Hematopoietic multipotent progenitor cell treated with erythropoietin and hydrocortisone succinate and interleukin-3 and kit ligand, for 15 days (in vitro differentiated cells): ENCODE measurements at regions not wholly inside any gene's neighbourhood (a gene's known extent, or its start where the extent isn't known, plus 50 kb on each side); places are given as distances from the start of the nearest gene placed in this dataset.

Source experiments
- DNase-seq: peaks from one replicate; pipeline ENCODE4 v3.0.0-alpha.2; 2015; ENCODE audit warnings: low spot score

DNA sequence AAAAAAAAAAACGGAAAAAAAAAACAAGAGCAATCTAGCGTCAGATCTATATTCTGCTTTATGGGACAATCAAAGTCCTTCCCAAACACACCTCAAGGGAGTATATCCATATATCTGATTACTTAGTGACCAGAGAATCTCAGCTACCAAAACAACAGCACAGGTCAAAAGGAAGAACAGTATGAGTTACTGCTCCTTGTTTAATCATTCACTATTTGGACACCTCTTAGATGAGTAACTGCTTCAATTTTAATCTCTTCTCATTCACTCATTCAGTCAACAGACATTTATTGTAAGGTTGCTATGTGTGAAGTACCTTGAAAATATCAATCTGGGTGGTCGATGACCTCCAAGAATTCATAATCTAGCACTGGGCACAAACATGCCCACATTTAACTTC is 193.2 kb downstream of the IRS2 start:
- DNase-seq, result no peak

DNA sequence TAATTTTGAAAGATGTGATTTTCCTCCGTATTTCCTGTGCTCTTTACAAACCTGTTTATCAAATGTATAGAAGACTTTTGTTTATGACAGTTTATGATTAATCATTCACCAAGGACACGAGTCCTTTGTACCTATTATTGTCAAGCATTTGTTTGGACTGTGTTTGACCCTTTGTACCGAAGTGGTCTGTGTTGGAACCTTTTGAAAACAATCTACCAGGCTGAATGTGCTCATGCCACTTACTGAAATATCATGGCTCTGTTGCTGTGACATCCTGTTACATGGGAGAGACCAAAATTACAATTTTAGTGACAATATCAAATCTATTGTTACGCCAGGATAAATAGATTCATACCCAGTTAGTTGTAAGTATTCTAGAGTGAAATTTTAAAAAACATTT is 193.6 kb downstream of the IRS2 start:
- no peak for DNase-seq

DNA sequence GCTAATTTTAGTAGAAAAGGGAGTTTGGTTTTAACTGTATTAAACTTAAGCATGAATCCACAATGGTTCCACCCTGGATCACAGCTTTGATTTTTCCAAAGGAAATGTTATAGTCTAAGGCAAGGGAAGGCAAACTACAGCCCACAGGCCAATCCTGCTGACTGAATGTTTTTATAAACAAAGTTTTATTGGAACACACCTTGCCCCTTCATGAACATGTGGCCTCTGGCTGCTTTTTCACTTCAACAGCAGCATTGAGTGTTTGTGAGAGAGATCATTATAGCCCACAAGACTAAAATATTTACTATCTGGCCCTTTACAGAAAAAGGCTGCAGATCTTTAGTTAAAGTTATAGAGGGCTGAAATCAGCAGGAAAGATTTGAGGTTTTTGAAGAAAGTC is 198.7 kb downstream of the IRS2 start:
- no peak for DNase-seq

DNA sequence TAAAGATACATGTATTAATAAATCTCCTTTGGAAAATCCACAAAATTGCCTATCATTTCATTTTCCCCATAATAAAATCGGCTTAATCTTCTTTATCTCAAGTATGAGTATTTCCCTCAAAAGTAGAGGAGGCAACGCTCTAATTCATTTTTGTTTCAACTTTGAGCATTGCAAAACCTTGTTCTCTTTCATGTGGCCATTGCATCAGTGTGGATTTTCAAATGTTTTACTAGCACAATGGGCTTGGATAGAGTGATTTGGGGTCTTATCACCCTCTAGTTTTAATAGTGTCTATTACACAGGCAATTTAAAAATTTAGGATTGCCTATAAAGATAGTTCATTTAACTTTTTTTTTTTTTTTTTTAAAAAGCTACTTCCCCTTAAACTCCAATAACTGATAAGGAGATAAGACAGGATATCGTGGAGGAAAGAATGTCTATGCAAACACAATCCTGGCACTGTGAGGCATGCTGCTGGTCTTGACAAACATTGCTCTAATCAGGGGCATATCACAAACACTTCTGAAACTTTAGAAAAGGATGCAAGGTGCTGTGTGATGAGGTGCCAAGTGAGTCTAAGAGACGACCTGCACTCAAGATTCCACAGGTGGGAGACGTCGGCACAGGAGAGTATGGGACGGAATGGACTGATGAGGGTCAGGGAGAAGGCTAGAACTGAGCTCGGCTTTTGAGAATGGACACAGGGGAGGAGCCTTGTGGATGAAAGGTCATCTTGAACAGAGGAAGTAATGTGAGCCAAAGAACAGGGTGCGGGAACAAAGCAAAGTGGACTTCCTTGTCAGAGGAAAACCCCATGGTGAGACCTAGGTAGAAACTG is 199.7 kb downstream of the IRS2 start:
- no peak for DNase-seq

DNA sequence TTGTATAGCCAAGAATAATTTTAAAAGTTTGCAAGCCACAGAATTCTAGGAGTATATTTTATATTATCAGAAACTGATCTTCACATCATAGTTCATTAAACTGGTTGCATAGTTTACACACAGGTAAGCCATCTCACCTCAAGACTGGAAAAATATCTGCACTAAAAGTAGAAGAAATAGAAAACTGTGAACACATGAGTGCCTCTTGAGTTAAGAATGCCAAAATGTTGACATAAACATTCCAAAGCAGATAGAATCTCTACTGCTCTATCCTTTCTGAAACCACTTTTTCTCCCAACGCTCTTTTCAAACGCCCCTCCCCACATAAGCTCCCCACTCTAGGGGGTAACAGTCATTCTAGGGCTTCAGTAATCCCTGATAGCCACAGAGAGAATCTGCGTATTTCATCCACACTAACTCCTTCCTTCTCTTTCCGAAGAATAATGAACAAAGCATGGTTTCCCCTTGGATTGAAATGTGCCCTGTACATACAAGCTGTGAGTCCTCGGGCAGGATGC is 201.5 kb downstream of the IRS2 start:
- no peak for DNase-seq

DNA sequence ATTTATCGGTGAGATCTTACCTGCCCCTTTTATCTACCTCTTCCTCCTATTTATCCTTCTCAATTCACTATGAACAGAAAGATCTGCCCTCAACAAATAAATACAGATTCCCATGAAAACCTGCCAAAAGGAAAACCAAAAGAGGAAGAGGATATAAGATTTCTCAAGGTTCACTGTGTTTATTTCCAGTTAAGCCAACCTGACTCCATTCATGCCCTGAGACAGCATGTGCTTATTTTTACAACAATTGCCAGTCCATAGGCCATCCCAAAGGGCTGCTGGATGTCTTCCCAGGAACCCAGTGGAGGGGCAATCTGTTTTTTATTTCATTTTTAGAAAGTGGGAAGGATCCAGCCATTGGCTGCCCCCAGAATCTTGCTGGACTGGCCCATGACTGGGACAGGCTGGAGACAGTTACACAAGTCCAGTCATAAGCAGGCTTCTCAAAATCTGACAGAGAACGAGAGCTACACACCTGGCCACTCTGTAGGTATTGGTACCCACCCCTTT is 209.1 kb downstream of the IRS2 start:
- no peak for DNase-seq

DNA sequence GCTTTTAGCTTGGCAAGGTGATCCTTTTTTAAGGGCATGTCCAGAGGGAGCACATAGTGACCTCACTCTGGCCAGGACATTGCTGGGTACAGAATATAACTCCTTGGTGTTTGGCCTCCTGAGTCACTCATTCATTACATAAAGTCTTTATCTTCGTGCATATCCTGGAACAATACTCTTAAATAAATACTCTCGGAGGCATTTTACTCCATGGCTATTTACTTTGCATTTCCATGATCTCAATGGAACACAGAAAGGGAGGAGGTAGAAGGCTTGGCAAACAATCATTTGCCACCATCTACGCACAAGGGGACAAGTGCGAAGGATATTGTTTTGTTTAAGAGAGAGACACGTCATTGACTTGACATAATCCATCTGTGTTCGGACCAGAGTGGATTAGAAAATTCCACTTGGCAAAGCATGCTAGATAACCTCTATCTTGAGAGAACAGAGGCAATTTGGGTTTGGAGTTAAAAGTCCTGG is 210.0 kb downstream of the IRS2 start:
- no peak for DNase-seq

DNA sequence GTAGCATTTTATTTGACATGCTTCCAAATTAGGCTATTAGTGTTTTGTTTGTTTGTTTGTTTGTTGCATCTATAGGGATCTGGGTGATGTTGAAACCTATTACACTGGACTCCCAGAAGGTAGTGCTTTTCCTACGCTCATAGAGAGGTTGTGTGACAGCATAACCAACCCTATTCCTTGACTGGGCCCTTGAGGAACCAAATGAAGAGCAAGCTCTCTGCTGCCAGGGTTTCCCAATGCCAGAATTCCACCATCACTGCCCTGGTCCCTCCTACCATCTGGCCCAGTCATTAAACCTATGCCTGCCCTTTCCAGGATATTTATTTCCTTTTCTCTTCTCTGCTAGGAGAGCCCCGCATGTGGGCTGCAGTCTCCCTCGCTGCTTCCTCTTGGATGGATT is 210.6 kb downstream of the IRS2 start:
- no peak for DNase-seq

DNA sequence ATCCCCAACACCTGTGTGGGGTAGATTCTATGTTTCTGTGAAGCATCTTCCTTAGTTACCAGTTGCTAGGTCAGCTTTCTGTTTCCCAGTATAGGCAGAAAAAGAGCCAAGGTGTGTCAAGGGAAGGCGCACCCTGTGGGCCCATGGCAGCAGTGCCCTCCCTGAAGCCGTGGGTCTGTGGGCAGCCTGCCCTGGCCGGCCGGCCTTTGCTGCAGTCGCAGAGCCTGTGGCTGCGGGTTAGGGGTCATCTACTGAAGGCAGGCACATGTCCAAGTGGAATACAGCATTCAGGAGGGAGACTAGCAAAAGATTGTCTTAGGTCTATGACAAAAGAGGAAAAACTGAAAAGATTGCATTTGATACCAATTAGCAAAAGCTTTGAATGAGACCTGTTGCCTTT is 214.0 kb downstream of the IRS2 start:
- DNase-seq, result no peak

DNA sequence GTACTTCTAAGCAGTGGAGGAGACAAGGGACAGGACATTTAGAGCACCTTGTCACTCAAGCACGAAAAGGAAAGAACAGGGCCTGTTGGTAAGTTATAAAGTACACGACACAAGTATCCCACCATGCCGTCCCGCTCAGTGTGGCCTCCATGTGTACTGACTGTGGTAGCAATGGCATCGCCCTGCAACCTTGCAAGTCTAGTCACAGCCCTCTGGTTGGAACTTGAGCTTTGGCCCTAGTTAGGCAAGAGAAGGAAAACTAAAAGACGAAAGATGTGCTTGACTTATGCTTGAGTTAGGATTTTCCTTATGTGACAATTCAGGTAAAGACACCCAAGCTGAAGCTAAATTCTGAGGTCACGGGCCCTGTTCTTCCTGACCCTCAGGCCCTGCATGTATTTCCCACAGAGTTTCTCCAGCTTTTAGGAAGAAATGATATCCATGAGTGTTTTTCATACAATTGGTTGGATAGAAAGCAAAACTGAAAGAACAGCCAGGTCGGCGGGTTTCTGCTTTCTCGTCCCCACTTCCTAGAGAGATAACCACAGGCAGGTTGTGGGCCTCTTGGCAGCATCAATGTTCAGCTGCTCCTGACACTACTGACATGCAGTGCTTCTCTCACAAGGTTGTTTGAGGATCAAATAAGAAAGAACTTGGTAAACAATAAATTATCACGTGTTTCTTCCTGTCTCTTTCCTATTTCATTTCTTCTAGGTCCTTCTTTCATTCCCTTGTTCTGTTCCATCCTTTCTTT is 216.2 kb downstream of the IRS2 start:
- no peak for DNase-seq

DNA sequence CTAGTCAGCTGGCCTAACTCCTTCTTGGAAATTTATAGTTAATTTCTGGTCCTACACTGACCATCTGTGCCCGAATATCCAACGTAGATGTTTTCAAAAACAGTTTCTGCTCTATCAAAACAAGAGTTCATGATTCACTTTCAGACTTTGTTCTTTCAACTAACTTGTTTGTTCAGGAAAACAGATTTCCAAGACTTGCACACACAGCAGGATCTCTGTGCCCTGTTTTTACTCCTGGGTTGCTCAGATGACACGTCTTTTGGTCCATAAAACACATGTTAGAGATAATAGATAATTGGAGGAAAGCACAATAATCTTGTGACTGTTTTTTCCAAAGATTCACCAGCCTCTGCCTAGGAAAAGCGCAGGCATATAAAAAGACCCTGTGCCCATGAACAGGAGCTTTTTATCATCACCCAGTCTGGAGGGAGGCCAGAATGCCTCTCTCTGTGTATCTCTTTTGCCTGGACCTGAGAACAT is 218.0 kb downstream of the IRS2 start:
- no peak for DNase-seq

DNA sequence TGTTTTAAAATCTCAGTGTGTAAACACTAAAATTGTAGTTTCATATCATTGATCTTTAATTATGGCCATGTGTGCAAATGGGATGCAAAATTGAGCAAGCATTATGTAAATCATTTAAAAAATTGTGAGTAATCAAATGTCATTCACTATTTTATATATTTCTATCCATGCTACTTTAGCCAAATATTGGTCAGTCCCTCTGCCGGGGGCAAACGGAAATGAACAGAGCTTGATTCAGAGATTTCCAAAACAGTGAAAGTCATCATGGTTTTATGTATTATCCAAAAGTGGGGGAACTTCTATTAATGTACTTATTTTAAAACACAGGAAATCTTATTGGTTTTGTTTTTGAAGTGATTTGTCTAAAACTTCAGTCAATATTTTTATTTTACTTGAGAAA is 219.1 kb downstream of the IRS2 start:
- no peak for DNase-seq

DNA sequence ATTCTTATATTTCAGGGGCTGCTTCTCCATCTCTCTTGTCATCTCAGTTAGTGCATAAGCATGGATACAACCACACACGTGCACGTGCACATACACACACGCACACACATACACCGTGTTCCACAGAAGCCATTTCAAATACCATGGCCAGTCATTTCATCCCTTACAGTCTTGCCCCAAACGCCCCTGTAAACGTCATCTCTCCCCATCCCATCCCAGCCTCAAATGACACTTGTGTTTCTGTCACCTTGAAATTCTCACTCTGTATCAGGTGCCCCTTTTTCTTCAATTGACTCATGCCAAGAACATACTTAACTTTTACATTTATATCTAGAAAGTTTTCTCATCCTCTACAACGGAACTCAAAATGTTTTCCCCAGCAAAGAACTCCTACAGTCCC is 220.5 kb downstream of the IRS2 start:
- no peak for DNase-seq

DNA sequence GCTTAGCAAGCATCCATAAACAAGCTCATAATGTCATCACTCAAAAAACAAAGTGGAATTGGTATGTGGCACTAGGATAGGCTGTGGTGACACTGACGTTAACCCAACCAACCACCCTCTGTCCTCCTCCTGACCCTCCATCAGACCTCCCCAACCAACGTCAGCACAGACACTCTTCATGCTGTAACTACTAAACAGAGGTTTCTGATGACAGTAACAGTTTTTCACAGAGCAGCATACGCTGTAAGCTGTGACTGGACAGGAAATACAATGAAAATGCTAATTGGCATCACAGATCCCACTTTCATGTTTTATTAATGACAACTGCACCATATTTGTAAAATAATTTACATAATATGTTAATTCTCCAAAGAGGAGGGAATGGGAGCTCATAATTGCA is 238.0 kb downstream of the IRS2 start:
- no peak for DNase-seq

DNA sequence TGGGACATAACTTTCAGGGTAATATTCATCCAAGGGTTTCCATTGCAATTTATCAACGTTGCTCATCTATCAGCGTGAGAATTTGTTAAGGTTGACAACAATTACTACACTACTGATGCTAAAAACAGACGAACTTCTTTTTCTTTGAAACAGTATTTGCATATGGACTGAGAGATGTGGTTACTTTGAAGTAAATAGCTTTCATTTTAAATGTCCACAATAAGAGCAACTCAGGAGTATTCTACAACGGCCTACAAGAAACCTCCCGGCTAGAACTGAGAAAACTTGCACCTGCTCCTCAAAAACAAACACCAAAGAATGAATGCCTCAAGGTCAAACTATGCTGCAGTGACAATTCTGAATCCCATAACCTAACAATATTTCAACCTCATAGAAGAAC is 238.4 kb downstream of the IRS2 start:
- no peak for DNase-seq

DNA sequence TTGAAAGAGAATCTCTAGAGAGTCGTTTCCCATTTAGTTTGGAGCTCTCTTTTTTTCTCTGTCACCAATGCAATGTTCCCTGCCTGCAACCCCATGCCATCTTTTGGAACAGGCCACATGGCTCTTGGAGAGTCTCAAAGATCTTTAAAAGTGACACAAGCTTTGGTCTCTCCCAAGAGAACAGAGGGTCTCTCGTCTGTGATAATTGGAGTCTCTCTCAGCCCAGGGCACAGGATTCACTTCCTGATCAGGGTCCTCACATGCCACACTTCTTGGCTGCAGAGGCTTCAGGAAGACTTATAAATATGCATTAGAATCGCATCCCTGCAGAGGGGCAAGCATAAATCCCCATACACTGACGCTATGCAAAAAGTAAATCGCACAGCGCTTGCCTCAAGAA is 240.5 kb downstream of the IRS2 start:
- DNase-seq, result no peak

DNA sequence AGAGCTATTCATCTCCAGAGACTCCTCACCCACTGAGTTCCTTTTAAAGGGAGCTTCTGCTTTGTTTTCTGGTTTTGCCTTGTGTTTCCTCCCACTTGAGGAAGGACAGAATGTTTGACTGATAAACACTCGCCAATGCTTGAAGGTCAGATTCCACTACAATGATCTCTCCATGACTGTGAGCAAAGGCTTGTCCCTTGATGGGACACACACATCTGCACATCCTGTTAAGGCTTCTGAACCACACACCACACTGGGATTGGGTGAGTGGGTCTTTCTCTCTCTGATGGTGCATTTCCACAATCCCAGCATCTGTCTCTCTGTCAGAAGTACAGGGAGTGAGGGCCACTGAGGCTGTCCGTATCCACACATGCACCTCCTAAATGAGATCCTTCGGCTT is 245.3 kb downstream of the IRS2 start:
- DNase-seq, result no peak

DNA sequence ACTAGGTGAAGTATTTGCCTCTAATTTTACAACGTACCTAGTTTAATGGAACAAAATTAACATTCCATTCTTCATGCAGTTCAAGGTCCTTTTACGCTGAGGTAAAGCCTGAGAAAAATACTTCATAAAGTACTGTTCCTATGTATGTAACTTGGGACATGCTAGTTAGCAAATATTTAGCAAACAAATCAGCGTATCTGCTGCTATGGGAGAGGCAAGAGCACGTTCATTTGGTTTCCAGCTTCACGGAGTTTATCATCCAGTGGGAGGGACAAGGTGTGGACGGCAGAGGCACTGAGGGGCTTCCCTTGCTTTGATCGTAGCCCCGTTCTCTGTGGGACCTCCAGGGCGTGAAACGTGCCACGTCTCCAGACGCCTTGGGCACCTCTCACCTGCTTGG is 248.8 kb downstream of the IRS2 start:
- no peak for DNase-seq

DNA sequence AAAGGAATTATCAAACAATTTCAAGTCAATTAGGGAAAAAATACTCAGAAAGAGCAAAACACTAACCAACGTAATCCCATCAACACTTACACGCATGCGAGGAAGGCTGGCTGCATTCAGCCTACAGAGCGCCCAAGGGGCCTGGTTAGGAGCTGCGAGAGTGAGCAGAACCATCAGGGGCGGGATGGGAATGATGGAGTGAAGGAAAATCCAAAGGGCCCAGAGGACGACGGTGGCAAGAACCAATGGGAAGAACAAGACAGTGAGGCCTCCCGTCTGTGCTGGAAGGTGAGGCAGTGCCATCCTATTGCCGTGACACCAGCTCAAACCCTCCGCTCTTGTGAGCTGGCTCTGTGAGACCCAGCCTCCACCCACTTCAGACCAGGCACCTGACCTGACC is 253.0 kb downstream of the IRS2 start:
- no peak for DNase-seq

DNA sequence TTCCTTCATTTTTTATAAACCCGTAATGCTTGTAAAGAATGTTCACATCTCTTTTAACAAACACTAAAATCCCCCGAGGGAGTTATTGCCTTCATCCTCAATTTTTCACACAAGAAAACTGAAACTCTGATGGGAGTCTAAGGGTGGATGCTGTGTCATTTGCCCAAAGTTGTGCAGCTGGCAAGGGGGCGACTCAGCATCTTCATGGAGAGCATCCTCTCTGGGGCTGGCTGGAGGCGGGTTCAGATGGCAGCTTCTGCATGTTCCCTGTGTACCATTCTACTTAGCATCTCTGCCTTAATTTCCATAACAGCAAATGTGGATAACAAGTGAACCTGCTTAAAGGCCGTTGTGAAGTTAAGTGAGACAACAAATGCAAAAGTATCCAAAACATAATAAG is 256.4 kb downstream of the IRS2 start:
- no peak for DNase-seq

DNA sequence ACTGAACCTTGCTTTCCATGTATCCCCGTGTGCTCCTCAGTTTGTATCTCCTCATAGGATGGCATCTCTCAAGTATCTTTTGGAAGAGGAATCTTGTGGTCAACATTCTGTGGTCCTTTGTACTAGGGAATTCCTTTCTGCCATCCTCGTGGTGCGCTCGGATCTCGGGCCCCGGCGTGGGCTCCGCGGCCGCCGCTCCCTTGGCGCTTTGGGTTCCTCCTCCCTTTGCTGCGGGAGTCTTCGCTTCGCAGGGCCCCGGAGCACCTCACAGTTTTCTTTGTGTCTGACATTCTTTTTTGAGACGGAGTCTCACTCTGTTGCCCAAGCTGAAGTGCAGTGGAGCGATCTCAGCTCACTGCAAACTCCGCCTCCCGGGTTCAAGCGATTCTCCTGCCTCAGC is 264.7 kb downstream of the IRS2 start:
- no peak for DNase-seq

DNA sequence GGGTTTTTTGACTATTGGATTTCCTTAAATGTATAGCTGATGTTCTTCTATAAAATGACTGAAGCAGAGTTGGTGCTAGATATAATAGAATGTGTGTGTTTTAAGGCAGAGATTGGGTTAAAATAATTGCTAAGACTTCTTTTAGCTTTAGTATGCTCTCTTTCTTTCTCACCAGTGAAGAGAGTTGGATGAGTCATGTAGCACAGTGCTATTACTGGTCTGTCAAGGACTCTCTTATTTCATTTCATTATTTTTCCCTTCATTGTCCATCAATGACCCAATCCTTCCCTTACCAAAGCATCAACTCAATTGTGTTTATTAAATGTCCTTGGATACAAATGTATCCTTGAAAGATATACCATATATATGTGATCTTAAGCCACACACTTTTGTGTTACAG is 268.9 kb downstream of the IRS2 start:
- no peak for DNase-seq

DNA sequence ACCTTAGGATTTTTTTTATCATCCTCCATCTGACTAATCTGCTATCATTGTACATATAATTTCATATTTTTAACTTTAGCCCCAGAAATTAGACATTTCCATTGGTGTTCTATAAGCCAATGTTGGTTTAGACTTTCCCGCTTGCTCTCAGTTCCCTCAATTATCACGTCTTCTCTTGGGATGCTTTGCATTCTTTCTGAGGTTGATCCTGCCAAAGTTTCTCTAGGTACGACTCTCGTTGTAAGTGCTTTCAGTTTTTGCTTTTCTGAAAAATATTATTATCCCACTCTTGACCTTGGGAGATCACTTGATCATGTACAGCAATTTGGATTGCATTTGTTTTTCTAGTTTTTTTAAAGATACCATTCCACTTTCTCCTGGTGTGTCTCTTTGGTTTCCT is 270.2 kb downstream of the IRS2 start:
- no peak for DNase-seq
